Astrocyte (in vitro differentiated cells and primary cell): ENCODE measurements at regions not wholly inside any gene's neighbourhood (a gene's known extent, or its start where the extent isn't known, plus 50 kb on each side); places are given as distances from the start of the nearest gene placed in this dataset.

Source experiments
- EZH2 ChIP-seq: IDR thresholded peaks from 2 replicates; pipeline ENCODE4 v1.6.1; 2012; ENCODE audit warnings: mild to moderate bottlenecking, low read length, inconsistent platforms; ENCODE audit not compliant: insufficient read depth
- TF ChIP-seq, protein P1 (sequence below): IDR thresholded peaks from 2 replicates; pipeline ENCODE4 v1.5.1; 2011; ENCODE audit warnings: low read depth, mild to moderate bottlenecking, inconsistent platforms, low read length, moderate library complexity; ENCODE audit not compliant: insufficient read depth

GRCh38 chr5:93156566-93156965 lies 424.5 kb downstream of the NR2F1-AS1 start:
- TF ChIP-seq, protein P1, sequence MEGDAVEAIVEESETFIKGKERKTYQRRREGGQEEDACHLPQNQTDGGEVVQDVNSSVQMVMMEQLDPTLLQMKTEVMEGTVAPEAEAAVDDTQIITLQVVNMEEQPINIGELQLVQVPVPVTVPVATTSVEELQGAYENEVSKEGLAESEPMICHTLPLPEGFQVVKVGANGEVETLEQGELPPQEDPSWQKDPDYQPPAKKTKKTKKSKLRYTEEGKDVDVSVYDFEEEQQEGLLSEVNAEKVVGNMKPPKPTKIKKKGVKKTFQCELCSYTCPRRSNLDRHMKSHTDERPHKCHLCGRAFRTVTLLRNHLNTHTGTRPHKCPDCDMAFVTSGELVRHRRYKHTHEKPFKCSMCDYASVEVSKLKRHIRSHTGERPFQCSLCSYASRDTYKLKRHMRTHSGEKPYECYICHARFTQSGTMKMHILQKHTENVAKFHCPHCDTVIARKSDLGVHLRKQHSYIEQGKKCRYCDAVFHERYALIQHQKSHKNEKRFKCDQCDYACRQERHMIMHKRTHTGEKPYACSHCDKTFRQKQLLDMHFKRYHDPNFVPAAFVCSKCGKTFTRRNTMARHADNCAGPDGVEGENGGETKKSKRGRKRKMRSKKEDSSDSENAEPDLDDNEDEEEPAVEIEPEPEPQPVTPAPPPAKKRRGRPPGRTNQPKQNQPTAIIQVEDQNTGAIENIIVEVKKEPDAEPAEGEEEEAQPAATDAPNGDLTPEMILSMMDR = no peak
- TF ChIP-seq EZH2 = no peak
